Cardiac muscle cell (in vitro differentiated cells and primary cell): ENCODE measurements at regions not wholly inside any gene's neighbourhood (a gene's known extent, or its start where the extent isn't known, plus 50 kb on each side); places are given as distances from the start of the nearest gene placed in this dataset.

Source experiments
- DNase-seq, 2 donors: peaks; one replicate each; pipeline versions ENCODE4 v3.0.0 to v3.0.0-alpha.2; 2010 to 2017; ENCODE audit warnings: low read depth in 1 of 2, low spot score in 1 of 2
- H3K27ac ChIP-seq: fragments of 200-600 bp; sonication (generic); 2 replicates; pipeline ENCODE4 v1.5.1; 2016
- H3K27me3 ChIP-seq: fragments of 200-600 bp; sonication (generic); 2 replicates; pipeline ENCODE4 v1.6.0; 2016; ENCODE audit warnings: control low read depth
- H3K36me3 ChIP-seq: fragments of 200-600 bp; sonication (generic); 2 replicates; pipeline ENCODE4 v1.5.1; 2016; ENCODE audit warnings: control low read depth
- H3K4me1 ChIP-seq: fragments of 200-600 bp; sonication (generic); 2 replicates; pipeline ENCODE4 v1.8.1; 2017; ENCODE audit warnings: low read depth, mild to moderate bottlenecking, mixed run types
- H3K4me3 ChIP-seq: fragments of 200-600 bp; sonication (generic); 2 replicates; pipeline ENCODE4 v1.5.1; 2016; ENCODE audit warnings: mild to moderate bottlenecking
- H3K9me3 ChIP-seq: fragments of 200-600 bp; sonication (generic); 2 replicates; pipeline ENCODE4 v1.5.1; 2017; ENCODE audit warnings: low read depth, mild to moderate bottlenecking, control low read depth
- CTCF ChIP-seq: IDR thresholded peaks from 2 replicates; pipeline ENCODE4 v1.5.1; 2012; ENCODE audit warnings: low read depth, mild to moderate bottlenecking, low read length

GRCh38 chr2:177147093-177147694 is 65.4 kb upstream of the HNRNPA3 start:
- Histone ChIP-seq H3K27me3 (peaks cover 43% of the 10 kb centered on the region), H3K9me3 (no peaks in the 10 kb centered on the region), H3K4me3 (no peak overlapping the region), H3K4me1 (peaks cover 8% of the 10 kb centered on the region), H3K27ac (no peak overlapping the region), H3K36me3 (no peaks in the 10 kb centered on the region)
- peak; percentile 58 for TF ChIP-seq CTCF
- DNase-seq, result peak; percentile 67

- Histone ChIP-seq H3K27me3 (peaks cover 43% of the 10 kb centered on the region), H3K4me3 (no peak overlapping the region), H3K4me1 (peaks cover 8% of the 10 kb centered on the region), H3K9me3 (no peaks in the 10 kb centered on the region), H3K27ac (no peak overlapping the region), H3K36me3 (no peaks in the 10 kb centered on the region)
- no peak for TF ChIP-seq CTCF
- no peak for DNase-seq
Observed at GRCh38 chr2:177147834-177148445, 64.7 kb upstream of the HNRNPA3 start.

GRCh38 chr2:177148477-177149154 is 64.0 kb upstream of the HNRNPA3 start:
- H3K4me1 ChIP-seq, result peaks cover 8% of the 10 kb centered on the region
- H3K9me3 ChIP-seq, result no peaks in the 10 kb centered on the region
- H3K27me3 ChIP-seq, result peaks cover 43% of the 10 kb centered on the region
- peak; percentile 76 to 89 for DNase-seq
- peak; percentile 92 for TF ChIP-seq CTCF
- no peak overlapping the region for H3K27ac ChIP-seq
- peak overlapping the region; percentile 32 for H3K4me3 ChIP-seq
- no peaks in the 10 kb centered on the region for H3K36me3 ChIP-seq

GRCh38 chr2:177149155-177149503 is 63.5 kb upstream of the HNRNPA3 start:
- H3K4me3 ChIP-seq, result no peak overlapping the region
- DNase-seq, result no peak
- H3K9me3 ChIP-seq, result no peaks in the 10 kb centered on the region
- peaks cover 43% of the 10 kb centered on the region for H3K27me3 ChIP-seq
- peaks cover 8% of the 10 kb centered on the region for H3K4me1 ChIP-seq
- no peak overlapping the region for H3K27ac ChIP-seq
- no peaks in the 10 kb centered on the region for H3K36me3 ChIP-seq
- no peak for TF ChIP-seq CTCF

- H3K4me1 ChIP-seq, result no peaks in the 10 kb centered on the region
- no peaks in the 10 kb centered on the region for H3K36me3 ChIP-seq
- H3K27me3 ChIP-seq, result peaks cover 27% of the 10 kb centered on the region
- no peak for DNase-seq
- no peak overlapping the region for H3K27ac ChIP-seq
- TF ChIP-seq CTCF, result no peak
- no peaks in the 10 kb centered on the region for H3K9me3 ChIP-seq
- H3K4me3 ChIP-seq, result no peak overlapping the region
Observed at GRCh38 chr2:177153805-177154204, 58.8 kb upstream of the HNRNPA3 start.
